WTC11 (cell line): ENCODE measurements at regions not wholly inside any gene's neighbourhood (a gene's known extent, or its start where the extent isn't known, plus 50 kb on each side); places are given as distances from the start of the nearest gene placed in this dataset.

Experiments used
- ATAC-seq: fragments of 200-7000 bp; cut with Tn5 transposase; 2 replicates; pipeline ENCODE4 v1.10.0; 2021; ENCODE audit warnings: mild to moderate bottlenecking, moderate library complexity
- CTCF ChIA-PET: fragments of 300-600 bp; sonication (Branson Sonifier 250); formaldehyde crosslinking; loops from one replicate; lab custom pipeline; 2021; ENCODE audit warnings: antibody characterized with exemption; lab: Charles Lee
- POLR2A ChIA-PET: fragments of 350-600 bp; sonication (Branson Sonifier 250); formaldehyde crosslinking; loops from one replicate; lab custom pipeline; 2021; ENCODE audit warnings: antibody characterized with exemption; lab: Charles Lee
- DNase-seq: peaks from one replicate; pipeline ENCODE4 v3.0.0; 2021; ENCODE audit warnings: low spot score
- H3K27ac Mint-ChIP-seq: 2 replicates; pipeline ENCODE4 v1.8.0; 2021; ENCODE audit warnings: mixed read lengths
- H3K27me3 Mint-ChIP-seq: 2 replicates; pipeline ENCODE4 v1.8.0; 2021; ENCODE audit warnings: low read depth, mild to moderate bottlenecking, moderate library complexity, mixed read lengths
- H3K36me3 Mint-ChIP-seq: 2 replicates; pipeline ENCODE4 v1.8.0; 2021; ENCODE audit warnings: mixed read lengths
- H3K4me1 Mint-ChIP-seq: 2 replicates; pipeline ENCODE4 v1.8.0; 2022; ENCODE audit warnings: mixed read lengths
- H3K4me3 Mint-ChIP-seq: 2 replicates; pipeline ENCODE4 v1.8.0; 2021; ENCODE audit warnings: mild to moderate bottlenecking, moderate library complexity, mixed read lengths
- H3K9me3 Mint-ChIP-seq: 2 replicates; pipeline ENCODE4 v1.8.0; 2021; ENCODE audit warnings: mixed read lengths
- CREM ChIP-seq: sonication (generic); formaldehyde crosslinking; IDR thresholded peaks from 2 replicates; pipeline ENCODE4 v1.8.1; 2022; ENCODE audit warnings: mild to moderate bottlenecking, missing genetic modification reagents, moderate library complexity
- FOXP1 ChIP-seq: sonication (generic); formaldehyde crosslinking; IDR thresholded peaks from 2 replicates; pipeline ENCODE4 v1.8.0; 2022; ENCODE audit warnings: missing genetic modification reagents, mild to moderate bottlenecking, moderate library complexity, borderline replicate concordance
- GRHL2 ChIP-seq: fragments of 250-450 bp; sonication (Bioruptor Pico); IDR thresholded peaks from 2 replicates; pipeline ENCODE4 v1.8.0; 2022; ENCODE audit warnings: mild to moderate bottlenecking, moderate library complexity; ENCODE audit not compliant: insufficient replicate concordance, severe bottlenecking
- IRF2 ChIP-seq: sonication (generic); formaldehyde crosslinking; IDR thresholded peaks from 2 replicates; pipeline ENCODE4 v1.8.0; 2022; ENCODE audit warnings: low read depth, missing genetic modification reagents, borderline replicate concordance
- JAZF1 ChIP-seq: fragments of 250-450 bp; sonication (Bioruptor Pico); IDR thresholded peaks from 2 replicates; pipeline ENCODE4 v1.9.0; 2021; ENCODE audit warnings: moderate library complexity, mild to moderate bottlenecking, inconsistent platforms
- NR3C1 ChIP-seq: sonication (generic); formaldehyde crosslinking; conservative IDR thresholded peaks from 2 replicates; pipeline ENCODE4 v1.8.1; 2023; ENCODE audit warnings: low read depth, mild to moderate bottlenecking, missing genetic modification reagents
- OVOL2 ChIP-seq: fragments of 250-450 bp; sonication (Bioruptor Pico); IDR thresholded peaks from 2 replicates; pipeline ENCODE4 v1.9.0; 2021; ENCODE audit warnings: mild to moderate bottlenecking, borderline replicate concordance
- SOX15 ChIP-seq: fragments of 250-450 bp; sonication (Bioruptor Pico); IDR thresholded peaks from 2 replicates; pipeline ENCODE4 v1.9.0; 2021; ENCODE audit warnings: mild to moderate bottlenecking
- ZBTB21 ChIP-seq: sonication (generic); formaldehyde crosslinking; IDR thresholded peaks from 2 replicates; pipeline ENCODE4 v1.8.1; 2023; ENCODE audit warnings: mild to moderate bottlenecking, missing genetic modification reagents, borderline replicate concordance
- ZNF317 ChIP-seq: sonication (generic); formaldehyde crosslinking; IDR thresholded peaks from 2 replicates; pipeline ENCODE4 v1.8.1; 2023; ENCODE audit warnings: low read depth, mild to moderate bottlenecking, moderate library complexity, missing genetic modification reagents, borderline replicate concordance
- TF ChIP-seq, protein P1 (sequence below): fragments of 200-600 bp; IDR thresholded peaks from 2 replicates; pipeline ENCODE4 v1.8.0; 2022; ENCODE audit warnings: antibody characterized with exemption
- TF ChIP-seq, protein P2 (sequence below): fragments of 250-450 bp; sonication (Bioruptor Pico); IDR thresholded peaks from 2 replicates; pipeline ENCODE4 v2.1.2; 2022; ENCODE audit warnings: mild to moderate bottlenecking, moderate library complexity
- TF ChIP-seq, protein P3 (sequence below): sonication (generic); formaldehyde crosslinking; IDR thresholded peaks from 2 replicates; pipeline ENCODE4 v1.8.1; 2023; ENCODE audit warnings: mild to moderate bottlenecking, missing genetic modification reagents
- TF ChIP-seq, protein P4 (sequence below): sonication (generic); formaldehyde crosslinking; IDR thresholded peaks from 2 replicates; pipeline ENCODE4 v1.8.0; 2023; ENCODE audit warnings: missing genetic modification reagents, mild to moderate bottlenecking, borderline replicate concordance
- TF ChIP-seq, protein P5 (sequence below): sonication (generic); formaldehyde crosslinking; IDR thresholded peaks from 2 replicates; pipeline ENCODE4 v1.8.1; 2022; ENCODE audit warnings: mild to moderate bottlenecking, moderate library complexity, missing genetic modification reagents

DNA sequence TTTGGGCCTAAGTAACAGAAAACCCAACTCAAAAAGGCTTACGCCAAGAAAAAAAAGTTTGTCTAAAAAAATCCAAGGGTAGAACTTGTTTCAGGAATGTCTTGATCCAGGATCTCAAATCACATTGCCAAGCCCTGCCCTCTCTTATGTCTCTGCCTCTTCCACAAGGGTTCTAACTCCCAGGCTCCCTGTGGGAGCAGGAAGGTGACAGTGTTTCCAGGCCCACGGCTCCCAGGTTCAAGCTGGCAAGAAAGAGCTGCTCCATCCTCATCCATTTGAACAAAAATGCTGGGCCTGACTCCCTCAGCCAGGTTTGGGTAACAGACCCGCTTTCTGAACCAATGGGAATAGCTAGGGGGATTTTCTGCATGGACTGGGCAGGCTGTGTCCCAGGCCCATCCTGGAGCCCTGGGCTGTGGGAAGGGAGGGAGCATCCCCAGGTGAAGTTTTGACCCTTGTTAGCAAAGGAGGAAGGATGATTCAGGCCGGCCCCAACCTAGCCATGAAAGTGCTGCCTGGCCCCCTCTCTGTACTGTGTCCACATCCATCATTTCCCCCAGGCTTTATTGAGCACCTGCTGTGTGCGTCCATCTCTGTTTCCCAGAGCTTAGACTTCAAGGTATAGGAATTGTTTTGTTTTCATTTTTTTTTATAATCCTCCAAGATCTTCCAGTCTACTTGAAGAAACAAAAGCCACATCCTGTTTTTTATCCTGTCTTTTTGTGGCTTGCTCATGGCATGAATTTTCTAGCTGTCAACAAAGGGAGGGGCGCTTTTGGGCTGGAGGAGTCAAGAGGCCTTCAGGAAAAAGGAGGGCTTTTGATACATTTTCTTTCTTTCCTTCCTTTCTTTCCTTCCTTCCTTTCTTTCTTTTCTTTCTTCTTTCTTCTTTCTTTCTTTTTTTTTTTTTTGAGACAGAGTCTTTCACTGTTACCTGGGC, 159.8 kb downstream of the TFAP2C start:
- H3K27me3 Mint-ChIP-seq = peaks cover 8% of the 10 kb centered on the region
- no peak overlapping the region for H3K4me3 Mint-ChIP-seq
- H3K9me3 Mint-ChIP-seq = no peaks in the 10 kb centered on the region
- peak; percentile 18; the same call in 1 of the 2 replicates for ATAC-seq
- H3K4me1 Mint-ChIP-seq = peaks cover 13% of the 10 kb centered on the region
- POLR2A ChIA-PET = no interaction called here
- no peaks in the 10 kb centered on the region for H3K36me3 Mint-ChIP-seq
- no peak for DNase-seq
- no peak overlapping the region for H3K27ac Mint-ChIP-seq
- CTCF ChIA-PET = interaction anchor here (1.0 kb wide), 1 partner anchor 163 kb away, joined by 3 read pairs; no protein-coding TSS in a partner anchor
- TF ChIP-seq GRHL2 (CRISPR knock-in tag) (no peak), OVOL2 (CRISPR knock-in tag) (no peak), IRF2 (CRISPR knock-in tag) (no peak), NR3C1 (CRISPR knock-in tag) (no peak), ZBTB21 (CRISPR knock-in tag) (no peak), FOXP1 (CRISPR knock-in tag) (no peak), ZNF317 (CRISPR knock-in tag) (no peak), JAZF1 (no peak), CREM (CRISPR knock-in tag) (no peak), SOX15 (CRISPR knock-in tag) (no peak)
- TF ChIP-seq, protein P1, sequence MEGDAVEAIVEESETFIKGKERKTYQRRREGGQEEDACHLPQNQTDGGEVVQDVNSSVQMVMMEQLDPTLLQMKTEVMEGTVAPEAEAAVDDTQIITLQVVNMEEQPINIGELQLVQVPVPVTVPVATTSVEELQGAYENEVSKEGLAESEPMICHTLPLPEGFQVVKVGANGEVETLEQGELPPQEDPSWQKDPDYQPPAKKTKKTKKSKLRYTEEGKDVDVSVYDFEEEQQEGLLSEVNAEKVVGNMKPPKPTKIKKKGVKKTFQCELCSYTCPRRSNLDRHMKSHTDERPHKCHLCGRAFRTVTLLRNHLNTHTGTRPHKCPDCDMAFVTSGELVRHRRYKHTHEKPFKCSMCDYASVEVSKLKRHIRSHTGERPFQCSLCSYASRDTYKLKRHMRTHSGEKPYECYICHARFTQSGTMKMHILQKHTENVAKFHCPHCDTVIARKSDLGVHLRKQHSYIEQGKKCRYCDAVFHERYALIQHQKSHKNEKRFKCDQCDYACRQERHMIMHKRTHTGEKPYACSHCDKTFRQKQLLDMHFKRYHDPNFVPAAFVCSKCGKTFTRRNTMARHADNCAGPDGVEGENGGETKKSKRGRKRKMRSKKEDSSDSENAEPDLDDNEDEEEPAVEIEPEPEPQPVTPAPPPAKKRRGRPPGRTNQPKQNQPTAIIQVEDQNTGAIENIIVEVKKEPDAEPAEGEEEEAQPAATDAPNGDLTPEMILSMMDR = no peak
- TF ChIP-seq, protein P2, sequence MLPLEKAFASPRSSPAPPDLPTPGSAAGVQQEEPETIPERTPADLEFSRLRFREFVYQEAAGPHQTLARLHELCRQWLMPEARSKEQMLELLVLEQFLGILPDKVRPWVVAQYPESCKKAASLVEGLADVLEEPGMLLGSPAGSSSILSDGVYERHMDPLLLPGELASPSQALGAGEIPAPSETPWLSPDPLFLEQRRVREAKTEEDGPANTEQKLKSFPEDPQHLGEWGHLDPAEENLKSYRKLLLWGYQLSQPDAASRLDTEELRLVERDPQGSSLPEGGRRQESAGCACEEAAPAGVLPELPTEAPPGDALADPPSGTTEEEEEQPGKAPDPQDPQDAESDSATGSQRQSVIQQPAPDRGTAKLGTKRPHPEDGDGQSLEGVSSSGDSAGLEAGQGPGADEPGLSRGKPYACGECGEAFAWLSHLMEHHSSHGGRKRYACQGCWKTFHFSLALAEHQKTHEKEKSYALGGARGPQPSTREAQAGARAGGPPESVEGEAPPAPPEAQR = no peak
- TF ChIP-seq, protein P3, sequence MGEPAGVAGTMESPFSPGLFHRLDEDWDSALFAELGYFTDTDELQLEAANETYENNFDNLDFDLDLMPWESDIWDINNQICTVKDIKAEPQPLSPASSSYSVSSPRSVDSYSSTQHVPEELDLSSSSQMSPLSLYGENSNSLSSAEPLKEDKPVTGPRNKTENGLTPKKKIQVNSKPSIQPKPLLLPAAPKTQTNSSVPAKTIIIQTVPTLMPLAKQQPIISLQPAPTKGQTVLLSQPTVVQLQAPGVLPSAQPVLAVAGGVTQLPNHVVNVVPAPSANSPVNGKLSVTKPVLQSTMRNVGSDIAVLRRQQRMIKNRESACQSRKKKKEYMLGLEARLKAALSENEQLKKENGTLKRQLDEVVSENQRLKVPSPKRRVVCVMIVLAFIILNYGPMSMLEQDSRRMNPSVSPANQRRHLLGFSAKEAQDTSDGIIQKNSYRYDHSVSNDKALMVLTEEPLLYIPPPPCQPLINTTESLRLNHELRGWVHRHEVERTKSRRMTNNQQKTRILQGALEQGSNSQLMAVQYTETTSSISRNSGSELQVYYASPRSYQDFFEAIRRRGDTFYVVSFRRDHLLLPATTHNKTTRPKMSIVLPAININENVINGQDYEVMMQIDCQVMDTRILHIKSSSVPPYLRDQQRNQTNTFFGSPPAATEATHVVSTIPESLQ = no peak
- TF ChIP-seq, protein P4, sequence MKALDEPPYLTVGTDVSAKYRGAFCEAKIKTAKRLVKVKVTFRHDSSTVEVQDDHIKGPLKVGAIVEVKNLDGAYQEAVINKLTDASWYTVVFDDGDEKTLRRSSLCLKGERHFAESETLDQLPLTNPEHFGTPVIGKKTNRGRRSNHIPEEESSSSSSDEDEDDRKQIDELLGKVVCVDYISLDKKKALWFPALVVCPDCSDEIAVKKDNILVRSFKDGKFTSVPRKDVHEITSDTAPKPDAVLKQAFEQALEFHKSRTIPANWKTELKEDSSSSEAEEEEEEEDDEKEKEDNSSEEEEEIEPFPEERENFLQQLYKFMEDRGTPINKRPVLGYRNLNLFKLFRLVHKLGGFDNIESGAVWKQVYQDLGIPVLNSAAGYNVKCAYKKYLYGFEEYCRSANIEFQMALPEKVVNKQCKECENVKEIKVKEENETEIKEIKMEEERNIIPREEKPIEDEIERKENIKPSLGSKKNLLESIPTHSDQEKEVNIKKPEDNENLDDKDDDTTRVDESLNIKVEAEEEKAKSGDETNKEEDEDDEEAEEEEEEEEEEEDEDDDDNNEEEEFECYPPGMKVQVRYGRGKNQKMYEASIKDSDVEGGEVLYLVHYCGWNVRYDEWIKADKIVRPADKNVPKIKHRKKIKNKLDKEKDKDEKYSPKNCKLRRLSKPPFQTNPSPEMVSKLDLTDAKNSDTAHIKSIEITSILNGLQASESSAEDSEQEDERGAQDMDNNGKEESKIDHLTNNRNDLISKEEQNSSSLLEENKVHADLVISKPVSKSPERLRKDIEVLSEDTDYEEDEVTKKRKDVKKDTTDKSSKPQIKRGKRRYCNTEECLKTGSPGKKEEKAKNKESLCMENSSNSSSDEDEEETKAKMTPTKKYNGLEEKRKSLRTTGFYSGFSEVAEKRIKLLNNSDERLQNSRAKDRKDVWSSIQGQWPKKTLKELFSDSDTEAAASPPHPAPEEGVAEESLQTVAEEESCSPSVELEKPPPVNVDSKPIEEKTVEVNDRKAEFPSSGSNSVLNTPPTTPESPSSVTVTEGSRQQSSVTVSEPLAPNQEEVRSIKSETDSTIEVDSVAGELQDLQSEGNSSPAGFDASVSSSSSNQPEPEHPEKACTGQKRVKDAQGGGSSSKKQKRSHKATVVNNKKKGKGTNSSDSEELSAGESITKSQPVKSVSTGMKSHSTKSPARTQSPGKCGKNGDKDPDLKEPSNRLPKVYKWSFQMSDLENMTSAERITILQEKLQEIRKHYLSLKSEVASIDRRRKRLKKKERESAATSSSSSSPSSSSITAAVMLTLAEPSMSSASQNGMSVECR = no peak
- TF ChIP-seq, protein P5, sequence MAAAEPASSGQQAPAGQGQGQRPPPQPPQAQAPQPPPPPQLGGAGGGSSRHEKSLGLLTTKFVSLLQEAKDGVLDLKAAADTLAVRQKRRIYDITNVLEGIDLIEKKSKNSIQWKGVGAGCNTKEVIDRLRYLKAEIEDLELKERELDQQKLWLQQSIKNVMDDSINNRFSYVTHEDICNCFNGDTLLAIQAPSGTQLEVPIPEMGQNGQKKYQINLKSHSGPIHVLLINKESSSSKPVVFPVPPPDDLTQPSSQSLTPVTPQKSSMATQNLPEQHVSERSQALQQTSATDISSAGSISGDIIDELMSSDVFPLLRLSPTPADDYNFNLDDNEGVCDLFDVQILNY (CRISPR knock-in tag) = no peak
